PC-3 (cell line): ENCODE measurements at regions not wholly inside any gene's neighbourhood (a gene's known extent, or its start where the extent isn't known, plus 50 kb on each side); places are given as distances from the start of the nearest gene placed in this dataset.
A peak's percentile ranks its signal among the peaks of the same experiment; 100 is the strongest.
"Not testable (repeated sequence)": the region's sequence is repeated elsewhere in the genome, so short reads cannot be mapped to it uniquely, and the experiment has no call there.

Experiments
- ATAC-seq: fragments of 200-7000 bp; cut with Tn5 transposase; 2 replicates; pipeline ENCODE4 v1.9.1; 2020; ENCODE audit warnings: mild to moderate bottlenecking, moderate library complexity
- BruUV-seq: library from RNA; stranded (reverse); fragments of 400-500 nt; replicated peaks from 2 replicates; lab custom pipeline; 2021; lab: Mats Ljungman, UMichigan
- CTCF ChIA-PET: fragments of 300-600 bp; sonication (Branson Sonifier 250); formaldehyde crosslinking; loops from one replicate; lab custom pipeline; 2022; ENCODE audit warnings: antibody characterized with exemption; lab: Charles Lee
- POLR2A ChIA-PET: fragments of 300-600 bp; sonication (Branson Sonifier 250); formaldehyde crosslinking; loops from one replicate; lab custom pipeline; 2022; ENCODE audit warnings: antibody characterized with exemption; ENCODE audit not compliant: unreplicated experiment; lab: Charles Lee
- DNase-seq: peaks from one replicate; pipeline ENCODE4 v3.0.0-alpha.2; 2015
- H2AFZ ChIP-seq: fragments of 300-600 bp; sonication (generic); 2 replicates; pipeline ENCODE4 v1.6.0; 2016; ENCODE audit warnings: antibody characterized with exemption, low read length
- H3F3A ChIP-seq: fragments of 300-600 bp; sonication (generic); one replicate; pipeline ENCODE4 v1.6.0; 2017; ENCODE audit warnings: antibody characterized with exemption, low read length, control low read depth, mild to moderate bottlenecking; ENCODE audit not compliant: unreplicated experiment
- H3K27ac ChIP-seq: fragments of 300-600 bp; sonication (generic); 2 replicates; pipeline ENCODE4 v1.5.1; 2016; ENCODE audit warnings: mild to moderate bottlenecking, low read length
- H3K27me3 ChIP-seq: fragments of 300-600 bp; sonication (generic); 2 replicates; pipeline ENCODE4 v1.6.1; 2016; ENCODE audit warnings: low read length, mixed read lengths
- H3K36me3 ChIP-seq: fragments of 300-600 bp; sonication (generic); 2 replicates; pipeline ENCODE4 v1.6.1; 2016; ENCODE audit warnings: low read depth, mixed run types, low read length, mixed read lengths
- H3K4me1 ChIP-seq: fragments of 300-600 bp; sonication (generic); 2 replicates; pipeline ENCODE4 v1.5.1; 2016; ENCODE audit warnings: low read length; ENCODE audit not compliant: insufficient read depth
- H3K4me2 ChIP-seq: fragments of 300-600 bp; sonication (generic); 2 replicates; pipeline ENCODE4 v1.6.0; 2016; ENCODE audit warnings: low read length
- H3K4me3 ChIP-seq: fragments of 300-600 bp; sonication (generic); 2 replicates; pipeline ENCODE4 v1.5.1; 2016; ENCODE audit warnings: mild to moderate bottlenecking, low read length, mixed read lengths
- H3K79me2 ChIP-seq: fragments of 300-600 bp; sonication (generic); 2 replicates; pipeline ENCODE4 v1.6.1; 2017; ENCODE audit warnings: low read length, mixed read lengths
- H3K9ac ChIP-seq: fragments of 300-600 bp; sonication (generic); 2 replicates; pipeline ENCODE4 v1.6.0; 2016; ENCODE audit warnings: mild to moderate bottlenecking, low read length
- H3K9me2 ChIP-seq: fragments of 300-600 bp; sonication (generic); replicated peaks from 2 replicates; pipeline ENCODE4 v1.6.1; 2016; ENCODE audit warnings: mixed run types, low read length, mixed read lengths
- H3K9me3 ChIP-seq: fragments of 300-600 bp; sonication (generic); 2 replicates; pipeline ENCODE4 v1.6.1; 2016; ENCODE audit warnings: low read length, mixed read lengths
- H4K20me1 ChIP-seq: fragments of 300-600 bp; sonication (generic); 2 replicates; pipeline ENCODE4 v1.6.1; 2016; ENCODE audit warnings: low read length, mixed read lengths
- EZH2 ChIP-seq: fragments of 300-600 bp; sonication (generic); IDR thresholded peaks from one replicate; pipeline ENCODE4 v1.6.1; 2017; ENCODE audit warnings: antibody characterized with exemption, mild to moderate bottlenecking, low read length; ENCODE audit not compliant: unreplicated experiment
- EZH2phosphoT487 ChIP-seq: fragments of 300-600 bp; sonication (generic); IDR thresholded peaks from 2 replicates; pipeline ENCODE4 v1.6.1; 2018; ENCODE audit warnings: mild to moderate bottlenecking, antibody characterized with exemption, low read length, borderline replicate concordance
- intact Hi-C: fragments of 100-400 bp; cut with micrococcal nuclease; formaldehyde crosslinking; loops from 2 replicates; pipeline ENCODE4 v1.9.0; 2023
- TF ChIP-seq, protein P1 (sequence below): fragments of 300-600 bp; sonication (generic); conservative IDR thresholded peaks from 2 replicates; pipeline ENCODE4 v1.5.1; 2017; ENCODE audit warnings: antibody characterized with exemption, low read depth, mild to moderate bottlenecking, low read length

DNA sequence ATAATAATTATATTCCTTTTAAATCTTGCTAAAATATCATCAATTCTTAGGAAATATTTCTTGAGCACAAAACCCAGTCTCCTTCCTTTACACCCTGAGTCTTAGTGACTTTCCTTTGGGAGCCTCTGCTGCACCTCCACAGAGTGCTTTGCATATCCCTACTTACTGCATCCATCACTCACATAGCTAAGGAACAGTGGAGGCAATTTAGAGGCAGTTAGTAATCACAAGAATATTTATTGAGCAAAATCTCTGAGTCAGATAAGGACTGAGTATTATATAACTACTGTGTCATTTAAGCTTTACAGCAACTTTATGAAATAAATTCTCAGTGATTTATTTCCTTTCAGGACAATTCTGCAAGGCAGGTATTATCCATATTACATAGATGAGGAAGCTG lies 327.7 kb downstream of the TMX3 start:
- DNase-seq (peak; percentile 64), ATAC-seq (peak; percentile 98)
- no peak for TF ChIP-seq EZH2
- no peak for TF ChIP-seq EZH2phosphoT487
- TF ChIP-seq, protein P1, sequence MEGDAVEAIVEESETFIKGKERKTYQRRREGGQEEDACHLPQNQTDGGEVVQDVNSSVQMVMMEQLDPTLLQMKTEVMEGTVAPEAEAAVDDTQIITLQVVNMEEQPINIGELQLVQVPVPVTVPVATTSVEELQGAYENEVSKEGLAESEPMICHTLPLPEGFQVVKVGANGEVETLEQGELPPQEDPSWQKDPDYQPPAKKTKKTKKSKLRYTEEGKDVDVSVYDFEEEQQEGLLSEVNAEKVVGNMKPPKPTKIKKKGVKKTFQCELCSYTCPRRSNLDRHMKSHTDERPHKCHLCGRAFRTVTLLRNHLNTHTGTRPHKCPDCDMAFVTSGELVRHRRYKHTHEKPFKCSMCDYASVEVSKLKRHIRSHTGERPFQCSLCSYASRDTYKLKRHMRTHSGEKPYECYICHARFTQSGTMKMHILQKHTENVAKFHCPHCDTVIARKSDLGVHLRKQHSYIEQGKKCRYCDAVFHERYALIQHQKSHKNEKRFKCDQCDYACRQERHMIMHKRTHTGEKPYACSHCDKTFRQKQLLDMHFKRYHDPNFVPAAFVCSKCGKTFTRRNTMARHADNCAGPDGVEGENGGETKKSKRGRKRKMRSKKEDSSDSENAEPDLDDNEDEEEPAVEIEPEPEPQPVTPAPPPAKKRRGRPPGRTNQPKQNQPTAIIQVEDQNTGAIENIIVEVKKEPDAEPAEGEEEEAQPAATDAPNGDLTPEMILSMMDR = no peak
- Histone ChIP-seq H3K4me1 (peaks cover 7% of the 10 kb centered on the region; the same call in 1 of the 2 replicates), H3K27me3 (no peaks in the 10 kb centered on the region), H3F3A (no peaks in the 10 kb centered on the region), H3K4me2 (no peak overlapping the region), H4K20me1 (no peaks in the 10 kb centered on the region), H3K9me3 (no peaks in the 10 kb centered on the region), H3K9me2 (no peaks in the 10 kb centered on the region), H3K4me3 (no peak overlapping the region), H3K36me3 (no peaks in the 10 kb centered on the region), H3K9ac (no peak overlapping the region), H2AFZ (no peak overlapping the region), H3K27ac (no peak overlapping the region), H3K79me2 (no peaks in the 10 kb centered on the region)
- ChIA-PET POLR2A (no interaction called here), CTCF (no interaction called here)
- intact Hi-C loops = no loop called here
- no TSS peak for BruUV-seq

DNA sequence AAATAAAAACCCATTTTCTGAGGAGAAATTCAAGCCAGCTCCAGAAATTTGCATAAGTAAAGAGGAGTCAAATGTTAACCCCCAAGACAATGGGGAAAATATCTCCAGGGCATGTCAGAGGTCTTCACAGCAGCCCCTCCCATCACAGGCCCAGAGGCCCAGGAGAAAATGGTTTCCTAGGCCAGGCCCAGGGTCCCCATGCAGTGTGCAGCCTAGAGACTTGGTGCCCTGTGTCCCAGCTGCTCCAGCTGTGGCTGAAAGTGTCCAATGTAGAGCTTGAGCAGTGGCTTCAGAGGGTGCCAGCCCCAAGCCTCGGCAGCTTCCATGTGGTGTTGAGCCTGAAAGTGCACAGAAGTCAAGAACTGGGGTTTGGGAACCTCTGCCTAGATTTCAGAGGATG lies 330.9 kb downstream of the TMX3 start:
- POLR2A ChIA-PET = not testable (repeated sequence)

DNA sequence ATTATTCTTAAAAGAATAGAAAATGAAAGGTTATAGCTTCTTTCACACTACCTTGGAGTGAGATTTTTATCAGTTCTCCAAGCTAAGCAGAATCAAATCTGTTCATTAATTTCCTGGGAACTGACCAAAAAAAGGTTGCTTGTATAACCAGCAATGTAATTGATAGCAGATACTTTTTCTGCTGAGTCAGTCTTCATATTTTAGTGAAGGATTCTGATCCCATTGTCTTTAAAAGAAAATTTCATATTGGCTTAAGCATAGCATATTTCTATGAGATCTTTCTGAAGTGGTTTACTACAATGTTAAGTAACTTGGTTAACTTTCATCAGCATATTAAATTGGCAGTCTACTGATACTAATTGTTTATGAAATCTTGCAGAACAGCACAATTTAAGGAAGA lies 338.0 kb downstream of the TMX3 start:
- no peak for DNase-seq
- ATAC-seq = no peak
- Histone ChIP-seq H3K9me2 (no peaks in the 10 kb centered on the region), H4K20me1 (no peaks in the 10 kb centered on the region), H3K79me2 (no peaks in the 10 kb centered on the region), H3K4me3 (no peak overlapping the region), H3K4me2 (no peak overlapping the region), H2AFZ (no peak overlapping the region), H3K36me3 (no peaks in the 10 kb centered on the region), H3K4me1 (no peaks in the 10 kb centered on the region), H3K27ac (no peak overlapping the region), H3K27me3 (no peaks in the 10 kb centered on the region), H3F3A (no peaks in the 10 kb centered on the region), H3K9ac (no peak overlapping the region), H3K9me3 (no peaks in the 10 kb centered on the region)
- CTCF ChIA-PET = no interaction called here
- no peak for TF ChIP-seq EZH2phosphoT487
- TF ChIP-seq, protein P1 = no peak
- no peak for TF ChIP-seq EZH2
- POLR2A ChIA-PET = no interaction called here
- intact Hi-C loops = no loop called here
- no TSS peak for BruUV-seq

More for the DNA sequence above, 330.9 kb downstream of the TMX3 start:
- CTCF ChIA-PET, BruUV-seq, H3K36me3 ChIP-seq, H3K4me1 ChIP-seq, H3K79me2 ChIP-seq, DNase-seq, H3K9me2 ChIP-seq, H3F3A ChIP-seq, H3K27ac ChIP-seq, H2AFZ ChIP-seq, H3K27me3 ChIP-seq, H3K4me2 ChIP-seq, intact Hi-C loops, H3K4me3 ChIP-seq, ATAC-seq, H3K9me3 ChIP-seq, H4K20me1 ChIP-seq, H3K9ac ChIP-seq: not testable (repeated sequence)
